SU-DHL-6 (cell line): ENCODE measurements at regions not wholly inside any gene's neighbourhood (a gene's known extent, or its start where the extent isn't known, plus 50 kb on each side); places are given as distances from the start of the nearest gene placed in this dataset.

ENCODE experiments used
- EZH2phosphoT487 ChIP-seq: fragments of 200-600 bp; sonication (generic), shearing (Covaris generic); conservative IDR thresholded peaks from 2 replicates; pipeline ENCODE4 v1.6.1; 2018; ENCODE audit warnings: mild to moderate bottlenecking, antibody characterized with exemption, low read length, moderate library complexity, mixed read lengths
- TF ChIP-seq, protein P1 (sequence below): fragments of 200-600 bp; sonication (generic); IDR thresholded peaks from one replicate; pipeline ENCODE4 v1.5.1; 2017; ENCODE audit warnings: antibody characterized with exemption, mild to moderate bottlenecking, low read length, moderate library complexity; ENCODE audit not compliant: insufficient read depth, poor library complexity, severe bottlenecking

DNA sequence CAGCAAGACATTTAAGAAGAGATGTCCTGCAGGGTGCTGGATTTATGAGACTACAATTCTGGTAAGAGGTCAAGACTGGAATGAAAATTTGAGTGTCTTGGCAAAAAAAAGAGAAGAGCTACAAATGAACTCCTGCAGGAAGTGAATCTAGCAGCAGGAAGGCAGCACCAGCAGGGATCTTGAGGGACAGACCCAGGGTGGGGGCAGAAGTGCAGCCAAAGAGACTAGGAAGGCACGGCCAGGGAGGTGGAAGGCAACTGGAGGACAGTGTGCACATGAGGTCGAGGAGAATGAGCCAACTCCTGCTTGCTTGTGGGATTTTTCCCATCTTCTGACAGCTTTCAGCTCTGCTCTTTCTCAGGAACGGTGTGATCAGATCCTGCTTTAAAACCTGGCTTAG lies 263.2 kb downstream of the BUD13 start:
- TF ChIP-seq, protein P1, sequence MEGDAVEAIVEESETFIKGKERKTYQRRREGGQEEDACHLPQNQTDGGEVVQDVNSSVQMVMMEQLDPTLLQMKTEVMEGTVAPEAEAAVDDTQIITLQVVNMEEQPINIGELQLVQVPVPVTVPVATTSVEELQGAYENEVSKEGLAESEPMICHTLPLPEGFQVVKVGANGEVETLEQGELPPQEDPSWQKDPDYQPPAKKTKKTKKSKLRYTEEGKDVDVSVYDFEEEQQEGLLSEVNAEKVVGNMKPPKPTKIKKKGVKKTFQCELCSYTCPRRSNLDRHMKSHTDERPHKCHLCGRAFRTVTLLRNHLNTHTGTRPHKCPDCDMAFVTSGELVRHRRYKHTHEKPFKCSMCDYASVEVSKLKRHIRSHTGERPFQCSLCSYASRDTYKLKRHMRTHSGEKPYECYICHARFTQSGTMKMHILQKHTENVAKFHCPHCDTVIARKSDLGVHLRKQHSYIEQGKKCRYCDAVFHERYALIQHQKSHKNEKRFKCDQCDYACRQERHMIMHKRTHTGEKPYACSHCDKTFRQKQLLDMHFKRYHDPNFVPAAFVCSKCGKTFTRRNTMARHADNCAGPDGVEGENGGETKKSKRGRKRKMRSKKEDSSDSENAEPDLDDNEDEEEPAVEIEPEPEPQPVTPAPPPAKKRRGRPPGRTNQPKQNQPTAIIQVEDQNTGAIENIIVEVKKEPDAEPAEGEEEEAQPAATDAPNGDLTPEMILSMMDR = no peak
- TF ChIP-seq EZH2phosphoT487 = no peak
